ENCODE measurements at regions not wholly inside any gene's neighbourhood (a gene's known extent, or its start where the extent isn't known, plus 50 kb on each side); places are given as distances from the start of the nearest gene placed in this dataset.

DNA sequence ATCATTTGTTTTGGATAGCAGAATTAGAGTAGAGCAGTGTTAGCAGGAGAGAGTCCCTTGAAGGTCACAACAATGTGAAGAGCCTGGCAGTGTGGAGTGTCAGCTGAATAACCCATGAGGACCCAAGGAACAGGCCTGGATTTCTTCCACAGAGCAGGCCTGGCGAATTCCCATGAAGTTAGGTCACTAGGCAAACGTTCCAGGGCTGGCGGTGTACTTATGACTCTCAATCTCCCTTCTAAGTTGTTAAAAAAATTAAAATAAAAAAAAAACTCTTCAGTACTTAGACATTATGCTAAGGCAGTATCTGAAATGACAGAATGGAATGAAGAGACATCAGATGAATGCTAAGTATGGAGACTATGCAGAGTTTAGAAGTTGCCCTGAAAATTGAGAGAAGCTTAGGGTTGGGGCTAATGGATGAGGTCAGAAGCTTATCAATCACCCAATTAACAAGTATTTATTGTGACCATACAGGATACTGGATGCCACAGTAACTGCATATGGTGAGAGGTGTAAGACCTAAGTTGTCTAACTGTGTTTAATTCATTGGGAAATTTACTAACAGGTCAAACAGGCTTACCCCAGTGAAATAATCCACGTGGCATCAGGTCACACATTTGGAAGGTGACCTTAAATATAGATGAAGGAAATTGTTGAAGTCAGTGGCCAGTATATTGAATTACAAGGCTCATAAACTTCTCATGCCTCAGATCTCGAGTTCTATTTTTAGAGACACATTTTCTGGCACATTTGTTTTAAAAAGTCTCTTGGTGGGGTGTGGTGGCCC is 126.2 kb upstream of the NRP1 start:
- Histone ChIP-seq H2AFZ (ENCODE audit: low read length) (no peak overlapping the region), H4K8ac (ENCODE audit: extremely low read depth, insufficient read depth, low read length) (no peak overlapping the region; the same call in 1 of the 2 replicates), H3K27ac (ENCODE audit: low read depth, low read length) (no peak overlapping the region), H3K4me2 (ENCODE audit: insufficient read depth in 1 of 2, low read depth in 2 of 2, low read length in 2 of 2) (no peak overlapping the region), H2AK5ac (ENCODE audit: low read depth, low read length) (no peak overlapping the region), H3K9ac (replicated peaks in 1 of 4; ENCODE audit: extremely low read depth in 1 of 4, low read depth in 3 of 4, low read length in 3 of 4) (no peak overlapping the region), H4K5ac (ENCODE audit: insufficient read length, low read depth, low read length) (no peak overlapping the region), H3K79me2 (ENCODE audit: control insufficient read depth in 1 of 2, insufficient read depth in 2 of 2, low read length in 2 of 2) (no peaks in the 10 kb centered on the region), H3K23me2 (ENCODE audit: low read depth, low read length) (peaks cover 4% of the 10 kb centered on the region; the same call in 1 of the 2 replicates), H2BK15ac (ENCODE audit: low read length) (no peak overlapping the region), H2BK120ac (replicated peaks; ENCODE audit: low read depth, low read length) (no peak overlapping the region), H4K91ac (replicated peaks; ENCODE audit: insufficient read length, low read length) (no peak overlapping the region), H3K14ac (ENCODE audit: insufficient read length) (no peak overlapping the region), H3K4ac (replicated peaks; ENCODE audit: insufficient read length, low read depth, low read length) (no peak overlapping the region), H3K9me3 (ENCODE audit: insufficient read depth in 2 of 2, low read depth in 1 of 2, low read length in 1 of 2) (no peaks in the 10 kb centered on the region), H3K79me1 (ENCODE audit: low read depth, low read length) (no peaks in the 10 kb centered on the region), H3K23ac (ENCODE audit: insufficient read length) (no peak overlapping the region), H3K27me3 (replicated peaks in 1 of 4; ENCODE audit: control insufficient read depth in 3 of 4, extremely low read depth in 1 of 4, insufficient read depth in 3 of 4, low read length in 3 of 4) (peaks cover 0 to 1% (median 0%) of the 10 kb centered on the region in 4 experiments; a peak in 1 of 7 replicates), H4K20me1 (replicated peaks in 1 of 2; ENCODE audit: control insufficient read depth in 1 of 2, insufficient read depth in 2 of 2, low read length in 2 of 2) (peaks cover 0 to 3% of the 10 kb centered on the region in 2 experiments), H2BK20ac (ENCODE audit: low read length) (no peak overlapping the region), H3K4me3 (ENCODE audit: extremely low read depth in 1 of 4, insufficient read depth in 2 of 4, low read depth in 3 of 4, low read length in 4 of 4) (no peak overlapping the region), H3K4me1 (replicated peaks in 1 of 4; ENCODE audit: control insufficient read depth in 3 of 4, insufficient read depth in 4 of 4, low read length in 3 of 4) (no peaks in the 10 kb centered on the region), H3K18ac (ENCODE audit: extremely low read depth, low read length) (no peak overlapping the region), H2BK12ac (ENCODE audit: low read depth, low read length) (no peak overlapping the region), H3K36me3 (ENCODE audit: control insufficient read depth in 2 of 4, insufficient read depth in 4 of 4, low read length in 3 of 4) (no peaks in the 10 kb centered on the region), H2BK5ac (ENCODE audit: low read depth, low read length) (no peak overlapping the region), H3K56ac (replicated peaks; ENCODE audit: insufficient read length, low read depth, low read length) (no peak overlapping the region)
- POLR2A ChIA-PET (ENCODE audit: partially characterized antibody) = no interaction called here
- FAIRE-seq (no peak), DNase-seq (ENCODE audit: low read depth in 1 of 2, low spot score in 2 of 2) (no peak)
- whole genome bisulfite sequencing, 2 experiments (ENCODE audit: extremely low coverage in 1 of 2, insufficient coverage in 1 of 2, insufficient read length in 1 of 2, insufficient replicate concordance in 2 of 2, low coverage in 1 of 2, low lambda C conversion rate in 2 of 2, missing lambda C conversion rate in 1 of 2) = 87% methylated on average over 5 of the region's 5 CpGs; no CpG with 5 or more reads in 1 of the 2 experiments
- CTCF ChIA-PET (ENCODE audit: partially characterized antibody) = interaction anchor here (0.8 kb wide), 1 partner anchor 136 kb away, joined by 4 read pairs; no protein-coding TSS in a partner anchor
- TF ChIP-seq KDM4A (IDR thresholded peaks at IDR 0.05; ENCODE audit: low read depth, low read length, severe bottlenecking) = no peak
- no peak for TF ChIP-seq BCL11A (IDR thresholded peaks at IDR 0.05; ENCODE audit: low read depth in 2 of 2, low read length in 2 of 2)
- TF ChIP-seq SIX5 (IDR thresholded peaks at IDR 0.05; ENCODE audit: low read depth, low read length) = no peak
- TF ChIP-seq TBP (IDR thresholded peaks at IDR 0.05; ENCODE audit: low read depth, low read length) = no peak
- no peak for TF ChIP-seq CTBP2 (IDR thresholded peaks at IDR 0.05; ENCODE audit: borderline replicate concordance, insufficient read depth, insufficient read length, low read length)
- TF ChIP-seq KDM1A (IDR thresholded peaks at IDR 0.05; ENCODE audit: borderline replicate concordance, low read length) = no peak
- TF ChIP-seq, protein P1, sequence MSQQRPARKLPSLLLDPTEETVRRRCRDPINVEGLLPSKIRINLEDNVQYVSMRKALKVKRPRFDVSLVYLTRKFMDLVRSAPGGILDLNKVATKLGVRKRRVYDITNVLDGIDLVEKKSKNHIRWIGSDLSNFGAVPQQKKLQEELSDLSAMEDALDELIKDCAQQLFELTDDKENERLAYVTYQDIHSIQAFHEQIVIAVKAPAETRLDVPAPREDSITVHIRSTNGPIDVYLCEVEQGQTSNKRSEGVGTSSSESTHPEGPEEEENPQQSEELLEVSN (IDR thresholded peaks at IDR 0.05) = no peak
- TF ChIP-seq JUN (IDR thresholded peaks at IDR 0.05; ENCODE audit: low read depth, low read length) = no peak
- TF ChIP-seq CBX8 (IDR thresholded peaks at IDR 0.05; ENCODE audit: borderline replicate concordance, low read depth, low read length) = no peak
- TF ChIP-seq POLR2A (IDR thresholded peaks at IDR 0.05; ENCODE audit: control extremely low read depth in 1 of 2, low read depth in 2 of 2, low read length in 2 of 2) = no peak
- no peak for TF ChIP-seq YY1 (IDR thresholded peaks at IDR 0.05; ENCODE audit: low read depth, low read length)
- TF ChIP-seq, protein P2, sequence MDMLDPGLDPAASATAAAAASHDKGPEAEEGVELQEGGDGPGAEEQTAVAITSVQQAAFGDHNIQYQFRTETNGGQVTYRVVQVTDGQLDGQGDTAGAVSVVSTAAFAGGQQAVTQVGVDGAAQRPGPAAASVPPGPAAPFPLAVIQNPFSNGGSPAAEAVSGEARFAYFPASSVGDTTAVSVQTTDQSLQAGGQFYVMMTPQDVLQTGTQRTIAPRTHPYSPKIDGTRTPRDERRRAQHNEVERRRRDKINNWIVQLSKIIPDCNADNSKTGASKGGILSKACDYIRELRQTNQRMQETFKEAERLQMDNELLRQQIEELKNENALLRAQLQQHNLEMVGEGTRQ (IDR thresholded peaks at IDR 0.05; ENCODE audit: low read length) = no peak

Measured in H1 (cell line).